Right lobe of liver (tissue), 6 donors: ENCODE measurements at regions not wholly inside any gene's neighbourhood (a gene's known extent, or its start where the extent isn't known, plus 50 kb on each side); places are given as distances from the start of the nearest gene placed in this dataset.
A peak's percentile ranks its signal among the peaks of the same experiment; 100 is the strongest.

Experiments used
- ATAC-seq, 4 donors: fragments of 200-7000 bp; cut with Tn5 transposase; one replicate each; pipeline ENCODE4 v1.9.1; 2020; ENCODE audit warnings: mild to moderate bottlenecking in 4 of 4, moderate library complexity in 4 of 4
- DNase-seq, 3 donors: peaks; one replicate each; pipeline ENCODE4 v3.0.0-alpha.2; 2020
- H3K27ac ChIP-seq, 3 donors: fragments of 200-600 bp; one replicate each; pipeline ENCODE4 v1.8.0; 2022
- H3K27me3 ChIP-seq, 2 donors: fragments of 200-600 bp; one replicate each; pipeline ENCODE4 v1.8.0; 2022
- H3K36me3 ChIP-seq, 4 donors: fragments of 200-600 bp; sonication (generic) in 1 of 4; one replicate each; pipeline versions ENCODE4 v1.5.1 to v1.8.0; 2017 to 2022; ENCODE audit warnings: control low read depth in 1 of 4
- H3K4me1 ChIP-seq, 4 donors: fragments of 200-600 bp; sonication (generic) in 1 of 4; one replicate each; pipeline versions ENCODE4 v1.5.1 to v1.8.0; 2017 to 2022; ENCODE audit warnings: control low read depth in 1 of 4
- H3K4me3 ChIP-seq, 3 donors: fragments of 200-600 bp; one replicate each; pipeline ENCODE4 v1.8.0; 2022
- H3K9me3 ChIP-seq, 4 donors: fragments of 200-600 bp; sonication (generic) in 1 of 4; one replicate each; pipeline versions ENCODE4 v1.5.1 to v1.8.0; 2017 to 2022; ENCODE audit warnings: control low read depth in 1 of 4
- CTCF ChIP-seq, 4 donors: fragments of 200-600 bp in 3 of 4; fragments of 450-650 bp in 1 of 4; IDR thresholded peaks; one replicate each; pipeline versions ENCODE4 v1.5.1 to v1.8.0; 2016 to 2022; ENCODE audit warnings: antibody characterized with exemption in 4 of 4, mild to moderate bottlenecking in 2 of 4
- POLR2A ChIP-seq: fragments of 450-650 bp; IDR thresholded peaks from one replicate; pipeline ENCODE4 v1.6.1; 2017; ENCODE audit warnings: antibody characterized with exemption, mild to moderate bottlenecking
- WGBS: methylation state at CpG from one replicate; pipeline ENCODE4 v1.1.6; 2018; ENCODE audit warnings: low coverage, low lambda C conversion rate; ENCODE audit not compliant: insufficient coverage; ENCODE audit errors: missing lambda C conversion rate; 5-methylcytosine and 5-hydroxymethylcytosine counted together
- intact Hi-C, 2 donors: fragments of 100-400 bp; cut with DNase I; formaldehyde crosslinking; loops; one replicate each; pipeline versions ENCODE4 v1.11.2 to v1.14.1; 2022
- donor health status: DM: no; HTN: yes; CAD: no.
- donor health status: DM: no; HTN: no; CAD: no.
- donor health status: DM: no; HTN: no; CAD: no.
- donor health status: DM: no; HTN: yes; CAD: no.
- donor health status: DM: no; HTN: yes; CAD: no.

DNA sequence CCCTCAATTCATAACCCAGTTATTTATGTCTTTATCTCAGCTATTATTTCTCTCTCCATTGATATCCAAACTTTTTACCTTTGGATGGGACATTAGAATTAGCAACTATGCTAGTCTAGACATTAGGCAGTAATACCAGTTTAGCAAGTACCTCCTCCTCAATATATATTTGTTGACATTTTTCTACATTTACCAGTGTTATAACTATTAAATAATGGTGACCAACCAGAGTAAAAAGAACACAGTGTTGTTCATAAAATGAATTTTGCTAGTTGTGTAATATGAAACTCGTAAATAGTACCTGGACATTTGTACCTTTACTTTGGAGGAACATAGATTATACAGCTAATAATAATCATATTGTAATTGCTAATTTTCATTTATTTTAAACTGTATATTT, 554.6 kb upstream of the CDH6 start:
- Histone ChIP-seq H3K36me3 (no peaks in the 10 kb centered on the region), H3K9me3 (no peaks in the 10 kb centered on the region), H3K27ac (no peak overlapping the region), H3K4me1 (no peaks in the 10 kb centered on the region), H3K4me3 (no peak overlapping the region), H3K27me3 (no peaks in the 10 kb centered on the region)
- 52% methylated on average over 1 of the region's 1 CpG for WGBS
- intact Hi-C loops, result no loop called here
- DNase-seq, result no peak
- TF ChIP-seq POLR2A (no peak), CTCF (IDR thresholded peaks at IDR 0.05) (no peak)
- no peak for ATAC-seq

DNA sequence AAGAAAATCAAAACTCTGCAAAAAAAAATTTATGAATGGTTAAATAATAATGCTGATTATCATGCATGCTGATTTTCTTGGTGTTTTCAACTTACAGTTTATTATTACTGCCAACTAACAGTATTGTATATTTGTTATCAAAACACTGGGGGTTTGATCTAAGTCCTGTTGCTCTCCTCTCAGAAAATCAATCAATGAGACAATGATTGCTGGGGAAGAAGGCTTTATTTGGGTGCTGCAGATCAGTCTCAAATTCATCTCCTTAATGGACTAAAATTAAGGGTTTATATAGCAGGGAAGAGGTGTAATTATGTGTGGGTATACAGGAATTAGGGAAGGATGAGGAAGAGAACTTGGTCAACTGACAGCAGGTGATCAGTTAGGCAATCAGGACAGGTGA, 565.5 kb upstream of the CDH6 start:
- H3K27me3 ChIP-seq, result no peaks in the 10 kb centered on the region
- TF ChIP-seq POLR2A (no peak), CTCF (IDR thresholded peaks at IDR 0.05) (no peak)
- no peaks in the 10 kb centered on the region for H3K36me3 ChIP-seq
- intact Hi-C loops, result no loop called here
- no peaks in the 10 kb centered on the region for H3K9me3 ChIP-seq
- ATAC-seq, result no peak
- no peaks in the 10 kb centered on the region for H3K4me1 ChIP-seq
- H3K27ac ChIP-seq, result no peak overlapping the region
- DNase-seq, result no peak
- no peak overlapping the region for H3K4me3 ChIP-seq

DNA sequence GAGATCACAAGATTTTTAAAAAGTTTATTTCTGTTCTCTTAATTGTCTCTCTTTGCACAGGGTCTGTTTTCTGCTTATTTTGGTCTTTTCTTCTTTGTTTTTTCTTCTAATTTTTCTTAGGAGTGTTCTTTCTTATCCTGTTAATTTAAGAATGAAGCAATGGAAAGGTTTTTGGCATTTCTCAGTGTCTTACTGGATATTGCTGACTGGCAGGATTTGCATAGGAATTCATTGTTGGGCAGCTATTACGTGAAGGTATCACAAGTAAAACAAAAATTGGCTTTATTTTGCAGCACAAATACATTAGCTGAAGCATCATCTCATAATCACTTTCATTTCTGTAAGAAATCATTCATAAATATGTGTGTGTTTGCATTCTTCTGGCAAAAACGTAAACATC, 566.9 kb upstream of the CDH6 start:
- Histone ChIP-seq H3K4me3 (no peak overlapping the region), H3K9me3 (no peaks in the 10 kb centered on the region), H3K27me3 (no peaks in the 10 kb centered on the region), H3K4me1 (no peaks in the 10 kb centered on the region), H3K27ac (no peak overlapping the region), H3K36me3 (no peaks in the 10 kb centered on the region)
- ATAC-seq (no peak), DNase-seq (no peak)
- intact Hi-C loops, result no loop called here
- TF ChIP-seq CTCF (IDR thresholded peaks at IDR 0.05), result no peak
- TF ChIP-seq POLR2A, result no peak
- WGBS, result 65% methylated on average over 2 of the region's 2 CpGs

DNA sequence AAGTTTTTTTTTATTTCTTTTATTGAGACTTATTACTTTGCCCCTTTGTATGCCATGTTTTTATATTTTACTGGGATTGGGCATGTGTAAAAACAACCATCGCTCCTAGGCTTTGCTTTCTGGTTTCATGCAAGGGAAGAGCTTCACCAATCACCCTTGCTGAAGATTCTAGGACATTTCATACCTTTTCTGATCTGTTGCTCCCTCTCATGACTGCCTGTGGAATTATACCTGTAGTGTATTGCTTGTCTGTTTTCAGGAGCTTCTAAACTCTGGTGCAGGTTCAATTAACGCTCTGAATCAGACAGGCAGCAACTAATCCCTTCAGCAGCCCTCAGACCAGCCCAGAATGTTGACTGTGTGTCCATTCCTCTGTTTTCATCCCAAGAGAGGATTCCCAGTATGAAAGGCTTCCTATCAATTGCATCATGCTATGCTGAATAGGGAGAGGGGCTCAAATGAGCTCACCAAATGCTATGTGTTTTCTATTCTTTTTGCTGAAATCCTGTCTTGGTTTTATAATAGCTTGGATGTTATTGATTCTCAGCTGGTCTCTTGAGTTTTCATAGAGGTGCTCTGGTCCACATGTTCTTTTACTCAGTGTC, 572.9 kb upstream of the CDH6 start:
- H3K9me3 ChIP-seq, result no peaks in the 10 kb centered on the region
- H3K36me3 ChIP-seq, result no peaks in the 10 kb centered on the region
- ATAC-seq (peak; percentile 51 to 77 (median 71)), DNase-seq (no peak)
- no peak overlapping the region for H3K27ac ChIP-seq
- no peak for TF ChIP-seq POLR2A
- TF ChIP-seq CTCF (IDR thresholded peaks at IDR 0.05), result peak in 3 of 4 donors; percentile 10 to 42 (median 19)
- H3K27me3 ChIP-seq, result no peaks in the 10 kb centered on the region
- no peak overlapping the region for H3K4me3 ChIP-seq
- H3K4me1 ChIP-seq, result no peaks in the 10 kb centered on the region
- 58% methylated on average over 2 of the region's 2 CpGs for WGBS
- intact Hi-C loops, result no loop called here

GRCh38 chr5:30608501-30608900, 585.0 kb upstream of the CDH6 start:
- no peak for TF ChIP-seq CTCF (IDR thresholded peaks at IDR 0.05)
- no peak for TF ChIP-seq POLR2A
- Histone ChIP-seq H3K4me1 (peaks cover 0 to 28% (median 15%) of the 10 kb centered on the region in 4 donors), H3K4me3 (no peak overlapping the region), H3K27ac (no peak overlapping the region), H3K9me3 (no peaks in the 10 kb centered on the region), H3K36me3 (no peaks in the 10 kb centered on the region), H3K27me3 (no peaks in the 10 kb centered on the region)
- ATAC-seq, result no peak
- no peak for DNase-seq
- intact Hi-C loops, result no loop called here
- WGBS, result 73% methylated on average over 3 of the region's 3 CpGs
